GM23338 (cell line): ENCODE measurements at regions not wholly inside any gene's neighbourhood (a gene's known extent, or its start where the extent isn't known, plus 50 kb on each side); places are given as distances from the start of the nearest gene placed in this dataset.

Source experiments
- ATAC-seq: fragments of 200-7000 bp; cut with Tn5 transposase; 3 replicates; pipeline ENCODE4 v1.9.1; 2020
- DNase-seq: peaks from one replicate; pipeline ENCODE4 v3.0.0-alpha.2; 2015; ENCODE audit warnings: low spot score
- H2AFZ ChIP-seq: fragments of 200-600 bp; sonication (generic); 2 replicates; pipeline ENCODE4 v1.8.0; 2016; ENCODE audit warnings: antibody characterized with exemption, mild to moderate bottlenecking, moderate library complexity
- H3F3A ChIP-seq: fragments of 200-600 bp; sonication (generic); replicated peaks from 2 replicates; pipeline ENCODE4 v1.8.0; 2017; ENCODE audit warnings: antibody characterized with exemption, mixed run types, low read depth
- H3K27ac ChIP-seq: fragments of 200-600 bp; sonication (generic); 2 replicates; pipeline ENCODE4 v1.6.1; 2016; ENCODE audit warnings: low read depth
- H3K27me3 ChIP-seq: fragments of 200-600 bp; sonication (generic); 2 replicates; pipeline ENCODE4 v1.8.0; 2016; ENCODE audit warnings: mild to moderate bottlenecking, mixed run types, moderate library complexity; ENCODE audit not compliant: insufficient read depth
- H3K36me3 ChIP-seq: fragments of 200-600 bp; sonication (generic); 2 replicates; pipeline ENCODE4 v1.8.0; 2016; ENCODE audit warnings: mild to moderate bottlenecking; ENCODE audit not compliant: insufficient read depth
- H3K4me1 ChIP-seq: fragments of 200-600 bp; sonication (generic); 2 replicates; pipeline ENCODE4 v1.8.0; 2016; ENCODE audit warnings: mild to moderate bottlenecking, moderate library complexity; ENCODE audit not compliant: insufficient read depth
- H3K4me2 ChIP-seq: fragments of 200-600 bp; sonication (generic); 2 replicates; pipeline ENCODE4 v1.7.1; 2017; ENCODE audit warnings: mixed run types
- H3K4me3 ChIP-seq: fragments of 200-600 bp; sonication (generic); 2 replicates; pipeline ENCODE4 v1.6.1; 2016; ENCODE audit warnings: mixed run types
- H3K79me2 ChIP-seq: fragments of 200-600 bp; sonication (generic); replicated peaks from 2 replicates; pipeline ENCODE4 v1.8.0; 2017; ENCODE audit warnings: mild to moderate bottlenecking; ENCODE audit not compliant: insufficient read depth
- H3K9me2 ChIP-seq: fragments of 200-600 bp; sonication (generic); 2 replicates; pipeline ENCODE4 v1.8.0; 2017; ENCODE audit not compliant: insufficient read depth
- H4K20me1 ChIP-seq: fragments of 200-600 bp; sonication (generic); replicated peaks from 2 replicates; pipeline ENCODE4 v1.8.0; 2017; ENCODE audit warnings: mild to moderate bottlenecking; ENCODE audit not compliant: insufficient read depth
- H3K27ac Mint-ChIP-seq: 2 replicates; pipeline ENCODE4 v1.8.0; 2020; ENCODE audit warnings: inconsistent platforms, mild to moderate bottlenecking, moderate library complexity, mixed read lengths
- H3K27me3 Mint-ChIP-seq: 3 replicates; pipeline ENCODE4 v1.8.0; 2022; ENCODE audit warnings: low read depth, mild to moderate bottlenecking, moderate library complexity, mixed read lengths, inconsistent platforms; ENCODE audit not compliant: insufficient read depth, poor library complexity
- H3K36me3 Mint-ChIP-seq: 3 replicates; pipeline ENCODE4 v1.8.0; 2021; ENCODE audit warnings: low read depth, mild to moderate bottlenecking, inconsistent platforms, moderate library complexity, mixed read lengths
- H3K4me1 Mint-ChIP-seq: 3 replicates; pipeline ENCODE4 v1.8.0; 2020; ENCODE audit warnings: mild to moderate bottlenecking, inconsistent platforms, mixed read lengths
- H3K4me3 Mint-ChIP-seq: 3 replicates; pipeline ENCODE4 v1.8.0; 2021; ENCODE audit warnings: moderate library complexity, mild to moderate bottlenecking, inconsistent platforms, mixed read lengths
- H3K9me3 Mint-ChIP-seq: 3 replicates; pipeline ENCODE4 v1.8.0; 2020; ENCODE audit warnings: moderate library complexity, mild to moderate bottlenecking, inconsistent platforms, mixed read lengths
- CREB1 ChIP-seq: fragments of 250-450 bp; sonication (Bioruptor Pico); IDR thresholded peaks from 2 replicates; pipeline ENCODE4 v1.5.0; 2020; ENCODE audit warnings: low read depth, mild to moderate bottlenecking, moderate library complexity
- CTCF ChIP-seq, 2 experiments: fragments of 200-600 bp in 1 of 2; sonication (generic) in 1 of 2; conservative IDR thresholded peaks; 2 replicates each; pipeline versions ENCODE4 v1.5.1 to v1.6.1; 2016 to 2017; ENCODE audit warnings: antibody characterized with exemption in 2 of 2, low read depth in 2 of 2, mild to moderate bottlenecking in 2 of 2, moderate library complexity in 1 of 2
- EZH2 ChIP-seq: fragments of 200-600 bp; sonication (generic); IDR thresholded peaks from one replicate; pipeline ENCODE4 v1.8.0; 2017; ENCODE audit warnings: antibody characterized with exemption, mild to moderate bottlenecking, low read depth; ENCODE audit not compliant: unreplicated experiment
- EZH2phosphoT487 ChIP-seq: fragments of 200-600 bp; sonication (generic); IDR thresholded peaks from one replicate; pipeline ENCODE4 v1.8.1; 2018; ENCODE audit warnings: antibody characterized with exemption; ENCODE audit not compliant: unreplicated experiment
- JUNB ChIP-seq: IDR thresholded peaks from one replicate; pipeline ENCODE4 v1.6.1; 2016; ENCODE audit warnings: antibody characterized with exemption; ENCODE audit not compliant: unreplicated experiment
- NANOG ChIP-seq: IDR thresholded peaks from 2 replicates; pipeline ENCODE4 v1.6.1; 2016; ENCODE audit warnings: antibody characterized with exemption, borderline replicate concordance
- POLR2AphosphoS5 ChIP-seq: IDR thresholded peaks from 2 replicates; pipeline ENCODE4 v1.6.1; 2016; ENCODE audit warnings: antibody characterized with exemption, low read depth
- STAT1 ChIP-seq: IDR thresholded peaks from one replicate; pipeline ENCODE4 v1.6.1; 2016; ENCODE audit warnings: antibody characterized with exemption; ENCODE audit not compliant: unreplicated experiment
- ZNF114 ChIP-seq: fragments of 250-450 bp; sonication (Bioruptor Pico); IDR thresholded peaks from 2 replicates; pipeline ENCODE4 v1.5.0; 2020; ENCODE audit warnings: mild to moderate bottlenecking, moderate library complexity
- ZNF331 ChIP-seq: fragments of 250-450 bp; sonication (Bioruptor Pico); IDR thresholded peaks from 2 replicates; pipeline ENCODE4 v1.5.0; 2020; ENCODE audit warnings: low read depth, mild to moderate bottlenecking, moderate library complexity
- TF ChIP-seq, protein P1 (sequence below): IDR thresholded peaks from one replicate; pipeline ENCODE4 v1.6.1; 2018; ENCODE audit warnings: antibody characterized with exemption; ENCODE audit not compliant: unreplicated experiment
- TF ChIP-seq, protein P2 (sequence below): fragments of 250-450 bp; sonication (Bioruptor Pico); IDR thresholded peaks from 2 replicates; pipeline ENCODE4 v1.5.0; 2020; ENCODE audit warnings: mild to moderate bottlenecking, moderate library complexity
- TF ChIP-seq, protein P3 (sequence below): IDR thresholded peaks from 2 replicates; pipeline ENCODE4 v1.6.1; 2016; ENCODE audit warnings: antibody characterized with exemption

GRCh38 chr5:109630093-109630492 lies 59.6 kb upstream of the MAN2A1 start:
- Histone ChIP-seq H3K4me3 (no peak overlapping the region), H3K9me2 (0 out of 2 replicates have a peak, but pooled peaks cover 7% of the 10 kb centered on the region), H3K36me3 (no peaks in the 10 kb centered on the region), H3K27me3 (no peaks in the 10 kb centered on the region), H3F3A (no peaks in the 10 kb centered on the region), H4K20me1 (no peaks in the 10 kb centered on the region), H3K4me1 (no peaks in the 10 kb centered on the region), H3K79me2 (no peaks in the 10 kb centered on the region), H2AFZ (no peak overlapping the region), H3K27ac (no peak overlapping the region), H3K4me2 (no peak overlapping the region)
- peaks cover 7% of the 10 kb centered on the region; the same call in 1 of the 3 replicates for H3K36me3 Mint-ChIP-seq
- H3K4me1 Mint-ChIP-seq: peaks cover 3% of the 10 kb centered on the region; the same call in 1 of the 3 replicates
- no peak for ATAC-seq
- H3K27me3 Mint-ChIP-seq: no peaks in the 10 kb centered on the region
- no peak overlapping the region for H3K27ac Mint-ChIP-seq
- TF ChIP-seq EZH2 (no peak), ZNF114 (CRISPR knock-in tag) (no peak), ZNF331 (CRISPR knock-in tag) (no peak), JUNB (no peak), CTCF (conservative IDR thresholded peaks at IDR 0.05; ENCODE audit: low read depth in 2 of 2) (no peak), NANOG (no peak), EZH2phosphoT487 (no peak), STAT1 (no peak), POLR2AphosphoS5 (no peak), CREB1 (CRISPR knock-in tag) (no peak)
- TF ChIP-seq, protein P1, sequence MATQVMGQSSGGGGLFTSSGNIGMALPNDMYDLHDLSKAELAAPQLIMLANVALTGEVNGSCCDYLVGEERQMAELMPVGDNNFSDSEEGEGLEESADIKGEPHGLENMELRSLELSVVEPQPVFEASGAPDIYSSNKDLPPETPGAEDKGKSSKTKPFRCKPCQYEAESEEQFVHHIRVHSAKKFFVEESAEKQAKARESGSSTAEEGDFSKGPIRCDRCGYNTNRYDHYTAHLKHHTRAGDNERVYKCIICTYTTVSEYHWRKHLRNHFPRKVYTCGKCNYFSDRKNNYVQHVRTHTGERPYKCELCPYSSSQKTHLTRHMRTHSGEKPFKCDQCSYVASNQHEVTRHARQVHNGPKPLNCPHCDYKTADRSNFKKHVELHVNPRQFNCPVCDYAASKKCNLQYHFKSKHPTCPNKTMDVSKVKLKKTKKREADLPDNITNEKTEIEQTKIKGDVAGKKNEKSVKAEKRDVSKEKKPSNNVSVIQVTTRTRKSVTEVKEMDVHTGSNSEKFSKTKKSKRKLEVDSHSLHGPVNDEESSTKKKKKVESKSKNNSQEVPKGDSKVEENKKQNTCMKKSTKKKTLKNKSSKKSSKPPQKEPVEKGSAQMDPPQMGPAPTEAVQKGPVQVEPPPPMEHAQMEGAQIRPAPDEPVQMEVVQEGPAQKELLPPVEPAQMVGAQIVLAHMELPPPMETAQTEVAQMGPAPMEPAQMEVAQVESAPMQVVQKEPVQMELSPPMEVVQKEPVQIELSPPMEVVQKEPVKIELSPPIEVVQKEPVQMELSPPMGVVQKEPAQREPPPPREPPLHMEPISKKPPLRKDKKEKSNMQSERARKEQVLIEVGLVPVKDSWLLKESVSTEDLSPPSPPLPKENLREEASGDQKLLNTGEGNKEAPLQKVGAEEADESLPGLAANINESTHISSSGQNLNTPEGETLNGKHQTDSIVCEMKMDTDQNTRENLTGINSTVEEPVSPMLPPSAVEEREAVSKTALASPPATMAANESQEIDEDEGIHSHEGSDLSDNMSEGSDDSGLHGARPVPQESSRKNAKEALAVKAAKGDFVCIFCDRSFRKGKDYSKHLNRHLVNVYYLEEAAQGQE: no peak
- TF ChIP-seq, protein P2, sequence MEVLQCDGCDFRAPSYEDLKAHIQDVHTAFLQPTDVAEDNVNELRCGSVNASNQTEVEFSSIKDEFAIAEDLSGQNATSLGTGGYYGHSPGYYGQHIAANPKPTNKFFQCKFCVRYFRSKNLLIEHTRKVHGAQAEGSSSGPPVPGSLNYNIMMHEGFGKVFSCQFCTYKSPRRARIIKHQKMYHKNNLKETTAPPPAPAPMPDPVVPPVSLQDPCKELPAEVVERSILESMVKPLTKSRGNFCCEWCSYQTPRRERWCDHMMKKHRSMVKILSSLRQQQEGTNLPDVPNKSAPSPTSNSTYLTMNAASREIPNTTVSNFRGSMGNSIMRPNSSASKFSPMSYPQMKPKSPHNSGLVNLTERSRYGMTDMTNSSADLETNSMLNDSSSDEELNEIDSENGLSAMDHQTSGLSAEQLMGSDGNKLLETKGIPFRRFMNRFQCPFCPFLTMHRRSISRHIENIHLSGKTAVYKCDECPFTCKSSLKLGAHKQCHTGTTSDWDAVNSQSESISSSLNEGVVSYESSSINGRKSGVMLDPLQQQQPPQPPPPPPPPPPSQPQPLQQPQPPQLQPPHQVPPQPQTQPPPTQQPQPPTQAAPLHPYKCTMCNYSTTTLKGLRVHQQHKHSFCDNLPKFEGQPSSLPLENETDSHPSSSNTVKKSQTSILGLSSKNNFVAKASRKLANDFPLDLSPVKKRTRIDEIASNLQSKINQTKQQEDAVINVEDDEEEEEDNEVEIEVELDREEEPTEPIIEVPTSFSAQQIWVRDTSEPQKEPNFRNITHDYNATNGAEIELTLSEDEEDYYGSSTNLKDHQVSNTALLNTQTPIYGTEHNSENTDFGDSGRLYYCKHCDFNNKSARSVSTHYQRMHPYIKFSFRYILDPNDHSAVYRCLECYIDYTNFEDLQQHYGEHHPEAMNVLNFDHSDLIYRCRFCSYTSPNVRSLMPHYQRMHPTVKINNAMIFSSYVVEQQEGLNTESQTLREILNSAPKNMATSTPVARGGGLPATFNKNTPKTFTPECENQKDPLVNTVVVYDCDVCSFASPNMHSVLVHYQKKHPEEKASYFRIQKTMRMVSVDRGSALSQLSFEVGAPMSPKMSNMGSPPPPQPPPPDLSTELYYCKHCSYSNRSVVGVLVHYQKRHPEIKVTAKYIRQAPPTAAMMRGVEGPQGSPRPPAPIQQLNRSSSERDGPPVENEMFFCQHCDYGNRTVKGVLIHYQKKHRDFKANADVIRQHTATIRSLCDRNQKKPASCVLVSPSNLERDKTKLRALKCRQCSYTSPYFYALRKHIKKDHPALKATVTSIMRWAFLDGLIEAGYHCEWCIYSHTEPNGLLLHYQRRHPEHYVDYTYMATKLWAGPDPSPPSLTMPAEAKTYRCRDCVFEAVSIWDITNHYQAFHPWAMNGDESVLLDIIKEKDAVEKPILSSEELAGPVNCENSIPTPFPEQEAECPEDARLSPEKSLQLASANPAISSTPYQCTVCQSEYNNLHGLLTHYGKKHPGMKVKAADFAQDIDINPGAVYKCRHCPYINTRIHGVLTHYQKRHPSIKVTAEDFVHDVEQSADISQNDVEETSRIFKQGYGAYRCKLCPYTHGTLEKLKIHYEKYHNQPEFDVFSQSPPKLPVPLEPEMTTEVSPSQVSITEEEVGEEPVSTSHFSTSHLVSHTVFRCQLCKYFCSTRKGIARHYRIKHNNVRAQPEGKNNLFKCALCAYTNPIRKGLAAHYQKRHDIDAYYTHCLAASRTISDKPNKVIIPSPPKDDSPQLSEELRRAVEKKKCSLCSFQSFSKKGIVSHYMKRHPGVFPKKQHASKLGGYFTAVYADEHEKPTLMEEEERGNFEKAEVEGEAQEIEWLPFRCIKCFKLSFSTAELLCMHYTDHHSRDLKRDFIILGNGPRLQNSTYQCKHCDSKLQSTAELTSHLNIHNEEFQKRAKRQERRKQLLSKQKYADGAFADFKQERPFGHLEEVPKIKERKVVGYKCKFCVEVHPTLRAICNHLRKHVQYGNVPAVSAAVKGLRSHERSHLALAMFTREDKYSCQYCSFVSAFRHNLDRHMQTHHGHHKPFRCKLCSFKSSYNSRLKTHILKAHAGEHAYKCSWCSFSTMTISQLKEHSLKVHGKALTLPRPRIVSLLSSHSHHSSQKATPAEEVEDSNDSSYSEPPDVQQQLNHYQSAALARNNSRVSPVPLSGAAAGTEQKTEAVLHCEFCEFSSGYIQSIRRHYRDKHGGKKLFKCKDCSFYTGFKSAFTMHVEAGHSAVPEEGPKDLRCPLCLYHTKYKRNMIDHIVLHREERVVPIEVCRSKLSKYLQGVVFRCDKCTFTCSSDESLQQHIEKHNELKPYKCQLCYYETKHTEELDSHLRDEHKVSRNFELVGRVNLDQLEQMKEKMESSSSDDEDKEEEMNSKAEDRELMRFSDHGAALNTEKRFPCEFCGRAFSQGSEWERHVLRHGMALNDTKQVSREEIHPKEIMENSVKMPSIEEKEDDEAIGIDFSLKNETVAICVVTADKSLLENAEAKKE (CRISPR knock-in tag): no peak
- TF ChIP-seq, protein P3, sequence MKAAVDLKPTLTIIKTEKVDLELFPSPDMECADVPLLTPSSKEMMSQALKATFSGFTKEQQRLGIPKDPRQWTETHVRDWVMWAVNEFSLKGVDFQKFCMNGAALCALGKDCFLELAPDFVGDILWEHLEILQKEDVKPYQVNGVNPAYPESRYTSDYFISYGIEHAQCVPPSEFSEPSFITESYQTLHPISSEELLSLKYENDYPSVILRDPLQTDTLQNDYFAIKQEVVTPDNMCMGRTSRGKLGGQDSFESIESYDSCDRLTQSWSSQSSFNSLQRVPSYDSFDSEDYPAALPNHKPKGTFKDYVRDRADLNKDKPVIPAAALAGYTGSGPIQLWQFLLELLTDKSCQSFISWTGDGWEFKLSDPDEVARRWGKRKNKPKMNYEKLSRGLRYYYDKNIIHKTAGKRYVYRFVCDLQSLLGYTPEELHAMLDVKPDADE: no peak
- DNase-seq: no peak
- H3K9me3 Mint-ChIP-seq: peaks cover 28% of the 10 kb centered on the region
- H3K4me3 Mint-ChIP-seq: no peak overlapping the region
